ENCODE measurements at regions not wholly inside any gene's neighbourhood (a gene's known extent, or its start where the extent isn't known, plus 50 kb on each side); places are given as distances from the start of the nearest gene placed in this dataset.

- no peak for TF ChIP-seq CTCF (conservative IDR thresholded peaks at IDR 0.05; ENCODE audit: low read length)
- TF ChIP-seq EZH2phosphoT487 (IDR thresholded peaks at IDR 0.05; ENCODE audit: borderline replicate concordance, low read depth, low read length), result no peak
Measured at GRCh38 chr5:3778000-3778550, 182.4 kb downstream of the IRX1 start.

Data from OCI-LY7 (cell line).